OCI-LY3 (cell line): ENCODE measurements at regions not wholly inside any gene's neighbourhood (a gene's known extent, or its start where the extent isn't known, plus 50 kb on each side); places are given as distances from the start of the nearest gene placed in this dataset.

Experiments
- CTCF ChIP-seq: fragments of 200-600, 300-600 bp; sonication (generic); IDR thresholded peaks from 2 replicates; pipeline ENCODE4 v1.5.1; 2014; ENCODE audit warnings: antibody characterized with exemption, low read length, low read depth
- EZH2phosphoT487 ChIP-seq: fragments of 200-600 bp; shearing (Covaris generic); IDR thresholded peaks from 2 replicates; pipeline ENCODE4 v1.6.1; 2018; ENCODE audit warnings: antibody characterized with exemption, mixed run types, low read depth

DNA sequence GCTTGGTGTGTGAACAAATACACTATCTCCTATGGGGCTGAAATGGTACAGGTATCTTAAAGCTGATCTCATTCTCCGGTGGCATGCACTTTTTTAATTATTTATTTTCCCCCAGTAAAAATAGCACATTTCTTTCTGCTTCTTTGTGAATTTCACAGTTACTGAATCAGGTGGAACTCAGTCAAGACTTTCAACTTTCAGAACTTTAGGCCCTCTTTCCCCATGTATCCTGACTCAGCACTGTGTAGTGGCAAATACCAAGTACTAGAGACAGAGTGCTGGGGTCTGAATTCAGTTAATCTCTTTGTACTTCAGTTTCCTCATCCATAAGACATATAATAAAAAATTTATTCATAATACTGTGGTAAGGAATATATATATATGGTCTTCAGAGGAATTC is 223.9 kb downstream of the CSNK2A3 start:
- no peak for TF ChIP-seq CTCF
- TF ChIP-seq EZH2phosphoT487: no peak
